Urothelium cell line (cell line): ENCODE measurements at regions not wholly inside any gene's neighbourhood (a gene's known extent, or its start where the extent isn't known, plus 50 kb on each side); places are given as distances from the start of the nearest gene placed in this dataset.
A peak's percentile ranks its signal among the peaks of the same experiment; 100 is the strongest.

ENCODE experiments used
- DNase-seq: peaks from one replicate; pipeline ENCODE4 v3.0.0; 2011; ENCODE audit warnings: low spot score, mixed read lengths
- FAIRE-seq: peaks from 2 replicates; lab custom pipeline; 2011; peaks lifted over from hg19 to GRCh38; lab: Jason Lieb, UNC

- no peak for DNase-seq
- no peak for FAIRE-seq
These were observed 147.0 kb upstream of the NAV2 start for GRCh38 chr11:19565639-19566038.

GRCh38 chr11:19562156-19562555 lies 150.5 kb upstream of the NAV2 start:
- no peak for FAIRE-seq
- DNase-seq, result no peak

- FAIRE-seq, result no peak
- peak; percentile 48 for DNase-seq
These were observed 151.6 kb upstream of the NAV2 start for GRCh38 chr11:19561011-19561410.

GRCh38 chr11:19560156-19560555 lies 152.5 kb upstream of the NAV2 start:
- no peak for FAIRE-seq
- no peak for DNase-seq

GRCh38 chr11:19559746-19560145 lies 152.9 kb upstream of the NAV2 start:
- no peak for FAIRE-seq
- DNase-seq, result no peak

GRCh38 chr11:19558189-19558986 lies 154.2 kb upstream of the NAV2 start:
- no peak for DNase-seq
- FAIRE-seq, result no peak

DNA sequence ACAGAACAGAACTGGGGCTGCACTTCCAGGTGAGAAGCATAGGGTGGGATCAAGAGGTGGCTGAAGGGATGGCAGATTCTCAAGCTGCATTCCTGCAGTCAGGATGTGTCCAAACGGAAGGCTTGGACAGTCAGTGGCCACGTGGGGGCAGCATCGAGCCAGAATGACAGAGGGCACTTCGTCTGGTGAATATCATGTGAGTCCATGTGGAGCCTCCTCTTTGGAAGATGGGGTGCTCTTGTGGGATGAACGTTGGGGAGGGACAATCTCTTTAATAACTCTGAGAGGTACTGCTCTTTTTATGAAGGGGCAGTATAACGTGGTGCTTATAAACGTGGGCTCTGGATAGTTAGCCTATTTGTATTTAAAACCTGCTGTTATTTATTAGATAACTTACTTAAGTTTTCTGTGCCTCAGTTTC lies 154.9 kb upstream of the NAV2 start:
- peak; percentile 75 for DNase-seq
- no peak for FAIRE-seq

DNA sequence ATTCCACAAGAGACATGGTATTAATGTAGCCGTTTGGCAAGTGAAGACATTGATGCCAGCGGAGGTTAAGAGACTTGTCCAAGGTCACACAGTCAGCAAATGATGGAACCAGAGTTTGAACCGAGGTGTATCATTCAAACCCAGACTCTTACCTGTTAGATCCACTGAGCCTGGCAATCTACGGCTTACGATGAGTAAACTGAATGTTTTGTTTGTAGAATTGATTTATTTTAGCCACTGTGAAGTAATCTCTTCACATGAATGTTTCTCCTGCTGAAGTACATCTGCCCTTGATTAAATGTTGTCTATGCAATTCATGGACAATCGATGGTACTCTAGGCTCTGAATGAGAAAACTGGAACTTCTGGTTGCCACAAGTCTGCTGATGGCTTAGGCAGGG lies 155.5 kb upstream of the NAV2 start:
- DNase-seq (no peak), FAIRE-seq (no peak)

DNA sequence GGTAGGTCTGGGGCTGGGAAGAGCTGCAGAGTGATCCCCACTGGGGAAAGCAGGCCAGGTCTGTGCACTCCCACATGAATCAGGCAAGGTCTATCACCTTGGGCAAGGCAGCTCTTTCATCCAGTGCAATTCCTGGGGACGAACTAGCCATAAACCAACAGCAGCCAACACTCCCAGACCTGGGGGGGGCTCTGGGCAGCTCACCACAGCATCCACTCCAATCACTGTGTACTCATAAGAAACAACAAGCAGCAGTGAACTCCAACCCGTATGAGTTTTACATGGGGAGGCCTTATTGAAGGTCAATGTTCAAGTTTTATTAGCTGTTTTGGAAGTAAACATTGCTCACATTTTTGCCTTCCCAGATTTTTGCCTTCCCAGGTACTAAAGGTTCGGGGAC lies 157.4 kb upstream of the NAV2 start:
- no peak for DNase-seq
- no peak for FAIRE-seq

- no peak for FAIRE-seq
These were observed 158.8 kb upstream of the NAV2 start for GRCh38 chr11:19553683-19554333.

DNA sequence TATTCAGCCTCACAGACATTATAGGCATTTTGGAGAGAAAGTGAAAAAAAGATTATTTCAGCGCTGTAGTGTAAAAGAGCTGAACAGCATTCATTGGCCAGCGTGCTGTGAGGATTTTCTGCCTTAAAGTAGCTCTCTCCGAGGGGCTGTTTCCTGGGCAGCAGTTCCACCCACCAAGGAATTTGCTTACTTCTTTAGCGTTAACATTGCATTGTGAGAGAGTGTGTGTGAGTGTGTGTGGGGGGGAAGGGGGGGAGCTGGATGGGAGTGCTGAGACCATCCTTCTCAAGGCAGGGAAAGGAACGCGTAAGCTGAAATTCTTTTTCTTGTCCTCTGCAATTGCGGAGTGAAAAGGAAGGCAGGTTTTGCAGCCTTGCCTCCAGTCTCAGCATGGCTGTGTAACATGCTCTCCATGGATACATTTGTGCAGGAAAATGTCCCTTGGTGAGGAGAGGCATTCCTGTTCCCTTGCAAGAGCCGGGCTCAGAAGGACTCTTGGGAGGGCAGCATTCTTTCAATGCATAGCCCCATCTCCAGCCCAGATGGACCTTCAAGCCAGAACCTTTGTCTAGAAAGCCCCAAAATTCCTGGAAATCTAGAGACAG lies 159.9 kb upstream of the NAV2 start:
- no peak for FAIRE-seq
- DNase-seq, result no peak

More at GRCh38 chr11:19553683-19554333, 158.8 kb upstream of the NAV2 start:
- peak; percentile 75 for DNase-seq

DNA sequence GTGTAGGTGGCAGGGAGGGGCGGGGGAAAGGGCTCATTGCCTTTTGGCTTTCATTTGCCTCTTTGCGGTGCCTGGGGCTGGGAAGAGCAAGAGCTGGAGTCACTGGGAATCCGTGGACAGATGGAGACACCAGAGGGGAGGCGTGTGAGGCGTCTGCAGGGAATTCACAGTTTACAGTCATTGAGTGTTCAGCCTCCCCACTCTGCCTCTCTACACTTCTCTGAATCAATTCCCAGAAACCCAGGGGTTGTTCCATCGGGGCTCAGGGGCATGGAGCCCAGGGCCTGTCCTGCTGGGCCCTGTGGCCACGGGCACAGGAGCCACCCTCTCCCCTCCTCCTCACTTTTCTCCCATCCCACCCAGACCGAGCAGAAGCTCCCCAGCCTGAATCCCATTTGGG lies 160.5 kb upstream of the NAV2 start:
- no peak for FAIRE-seq
- DNase-seq, result no peak

DNA sequence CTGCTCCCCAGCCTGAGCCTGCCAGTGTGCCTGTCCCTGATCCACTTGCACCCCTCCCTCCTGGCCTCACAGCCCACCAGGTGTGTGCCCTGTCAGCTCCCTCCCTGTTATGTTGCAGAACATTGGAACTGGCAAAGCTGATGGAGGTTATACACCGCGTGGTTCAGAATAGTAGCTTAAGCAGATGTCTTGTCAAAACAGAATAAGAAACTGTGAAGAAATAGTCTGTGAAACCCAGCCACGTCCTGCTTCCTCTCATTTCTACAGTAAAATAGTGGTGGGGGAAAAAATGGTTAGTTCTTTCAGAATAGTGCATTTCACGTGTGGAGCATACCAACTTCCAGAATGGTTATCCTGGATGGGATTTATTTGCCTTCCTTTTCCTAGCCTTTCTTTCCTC lies 161.2 kb upstream of the NAV2 start:
- no peak for FAIRE-seq

DNA sequence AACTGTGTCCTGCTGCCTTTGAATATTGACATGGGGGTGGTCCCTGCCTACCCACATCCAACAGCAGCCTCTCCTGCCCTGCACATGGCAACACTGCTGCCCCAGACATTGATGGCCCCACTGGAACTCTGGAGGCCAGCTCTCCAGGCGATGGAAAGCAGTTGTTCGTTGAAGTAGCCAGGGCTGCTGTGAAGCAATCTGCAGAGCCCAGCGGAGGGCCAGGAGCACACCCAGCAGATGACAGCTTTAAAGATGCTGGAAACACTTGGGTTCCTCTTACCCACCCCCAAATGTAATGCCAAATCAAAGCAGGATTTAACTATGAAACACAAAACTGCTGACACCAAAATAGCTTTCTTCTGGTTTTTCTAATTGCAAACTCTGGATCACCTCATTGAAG lies 165.6 kb upstream of the NAV2 start:
- FAIRE-seq (no peak), DNase-seq (no peak)

More for the DNA sequence above, 161.2 kb upstream of the NAV2 start:
- no peak for DNase-seq

GRCh38 chr11:19546325-19546724 lies 166.3 kb upstream of the NAV2 start:
- DNase-seq, result no peak

DNA sequence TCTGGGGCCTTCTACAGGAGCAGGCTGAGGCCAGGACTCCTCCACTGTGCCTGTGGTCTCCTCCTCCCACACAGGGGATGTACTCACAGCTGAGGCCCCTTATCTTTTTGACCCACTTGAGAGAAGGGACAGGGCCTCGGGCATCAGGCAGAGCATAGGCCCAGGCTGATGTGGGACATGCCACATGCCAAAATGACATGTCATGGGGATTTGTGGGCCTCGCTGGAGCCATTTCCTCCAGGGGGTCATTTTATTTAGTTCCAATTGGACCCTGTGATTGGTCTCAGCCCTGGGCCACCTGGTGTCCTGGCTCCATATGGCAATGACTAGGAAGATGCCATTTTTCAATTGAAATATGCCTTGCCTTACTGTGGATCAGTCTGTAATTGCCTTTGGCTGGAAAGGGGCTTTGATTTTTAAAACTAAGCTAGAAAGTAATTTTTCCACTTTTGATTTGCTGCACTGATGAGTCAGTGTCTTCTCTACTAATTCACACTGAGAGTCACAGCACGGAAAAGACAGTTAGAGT lies 171.1 kb upstream of the NAV2 start:
- FAIRE-seq, result no peak

More at GRCh38 chr11:19546325-19546724, 166.3 kb upstream of the NAV2 start:
- no peak for FAIRE-seq

GRCh38 chr11:19539861-19540260 lies 172.8 kb upstream of the NAV2 start:
- FAIRE-seq, result no peak
- DNase-seq, result no peak

More for the DNA sequence above, 171.1 kb upstream of the NAV2 start:
- DNase-seq, result no peak

GRCh38 chr11:19537803-19538453 lies 174.7 kb upstream of the NAV2 start:
- DNase-seq, result no peak
- FAIRE-seq, result no peak

DNA sequence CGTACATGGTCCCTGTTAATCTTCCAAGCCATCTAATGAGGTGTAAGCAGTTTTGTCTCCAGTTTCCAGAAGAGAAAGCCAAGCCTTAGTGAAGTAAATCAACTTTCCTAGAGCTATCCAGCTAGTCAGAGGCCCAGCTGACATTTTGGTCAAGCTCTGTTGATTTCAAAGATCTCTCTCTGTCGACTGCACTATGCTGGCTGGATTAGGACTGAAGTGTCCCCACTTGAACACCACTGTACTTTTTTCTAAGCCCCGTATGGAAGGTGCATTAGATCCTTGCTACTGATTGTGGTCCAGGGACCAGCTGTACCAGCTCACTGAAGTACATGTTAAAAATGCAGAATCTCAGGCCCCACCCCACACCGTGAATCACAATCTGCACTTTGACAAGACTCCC lies 176.5 kb upstream of the NAV2 start:
- DNase-seq, result no peak
- no peak for FAIRE-seq

- DNase-seq, result no peak
- no peak for FAIRE-seq
These were observed 182.1 kb upstream of the NAV2 start for GRCh38 chr11:19530505-19530904.

DNA sequence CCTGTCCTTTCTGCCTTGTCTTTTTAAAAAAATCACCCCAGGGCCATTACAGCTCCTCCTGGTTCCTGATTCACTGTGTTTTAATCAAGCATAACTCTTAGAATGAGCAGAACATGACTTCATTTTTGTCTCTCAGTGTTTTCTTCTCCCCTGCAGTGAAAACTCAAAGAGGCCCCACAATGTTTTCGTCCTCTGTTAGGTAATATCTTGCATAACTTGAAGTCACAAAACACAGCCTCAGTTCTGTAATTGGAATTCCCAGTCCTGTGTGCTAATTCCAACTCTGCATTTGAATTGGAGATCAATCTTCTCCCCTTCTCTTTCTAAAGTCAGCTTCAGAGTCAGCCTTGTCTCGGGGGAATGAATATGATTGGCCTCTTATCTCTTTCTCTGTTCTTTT lies 186.5 kb upstream of the NAV2 start:
- no peak for DNase-seq
- no peak for FAIRE-seq
